GM12873 (cell line): ENCODE measurements at regions not wholly inside any gene's neighbourhood (a gene's known extent, or its start where the extent isn't known, plus 50 kb on each side); places are given as distances from the start of the nearest gene placed in this dataset.

Experiments used
- TF ChIP-seq, protein P1 (sequence below): IDR thresholded peaks from 2 replicates; pipeline ENCODE4 v1.5.1; 2012; ENCODE audit warnings: low read depth, mild to moderate bottlenecking, moderate library complexity, low read length, control low read depth; ENCODE audit not compliant: insufficient read depth; ENCODE audit errors: missing control alignments

- TF ChIP-seq, protein P1, sequence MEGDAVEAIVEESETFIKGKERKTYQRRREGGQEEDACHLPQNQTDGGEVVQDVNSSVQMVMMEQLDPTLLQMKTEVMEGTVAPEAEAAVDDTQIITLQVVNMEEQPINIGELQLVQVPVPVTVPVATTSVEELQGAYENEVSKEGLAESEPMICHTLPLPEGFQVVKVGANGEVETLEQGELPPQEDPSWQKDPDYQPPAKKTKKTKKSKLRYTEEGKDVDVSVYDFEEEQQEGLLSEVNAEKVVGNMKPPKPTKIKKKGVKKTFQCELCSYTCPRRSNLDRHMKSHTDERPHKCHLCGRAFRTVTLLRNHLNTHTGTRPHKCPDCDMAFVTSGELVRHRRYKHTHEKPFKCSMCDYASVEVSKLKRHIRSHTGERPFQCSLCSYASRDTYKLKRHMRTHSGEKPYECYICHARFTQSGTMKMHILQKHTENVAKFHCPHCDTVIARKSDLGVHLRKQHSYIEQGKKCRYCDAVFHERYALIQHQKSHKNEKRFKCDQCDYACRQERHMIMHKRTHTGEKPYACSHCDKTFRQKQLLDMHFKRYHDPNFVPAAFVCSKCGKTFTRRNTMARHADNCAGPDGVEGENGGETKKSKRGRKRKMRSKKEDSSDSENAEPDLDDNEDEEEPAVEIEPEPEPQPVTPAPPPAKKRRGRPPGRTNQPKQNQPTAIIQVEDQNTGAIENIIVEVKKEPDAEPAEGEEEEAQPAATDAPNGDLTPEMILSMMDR: no peak
These were observed 2370.8 kb upstream of the WWC1 start for GRCh38 chr5:165920655-165921054.

DNA sequence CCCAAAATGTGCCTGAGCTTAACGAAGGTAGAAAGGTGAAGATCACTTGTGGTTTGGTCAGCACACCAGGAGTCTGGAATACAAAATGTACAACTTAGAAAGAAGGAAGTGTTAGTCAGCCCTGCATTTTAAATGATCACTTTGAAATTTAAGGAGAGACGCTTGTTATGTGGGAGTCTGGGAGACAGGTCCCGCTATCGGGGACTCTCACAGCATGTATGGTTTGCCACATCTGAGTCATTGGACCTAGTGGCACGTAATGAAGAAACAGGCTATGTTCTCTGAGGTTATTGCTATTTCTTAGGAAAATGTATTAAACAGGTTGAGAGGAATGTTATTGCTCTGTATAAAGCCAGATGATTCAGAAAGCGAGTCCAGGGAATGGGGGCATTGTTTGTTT is 2362.5 kb upstream of the WWC1 start:
- TF ChIP-seq, protein P1: no peak

DNA sequence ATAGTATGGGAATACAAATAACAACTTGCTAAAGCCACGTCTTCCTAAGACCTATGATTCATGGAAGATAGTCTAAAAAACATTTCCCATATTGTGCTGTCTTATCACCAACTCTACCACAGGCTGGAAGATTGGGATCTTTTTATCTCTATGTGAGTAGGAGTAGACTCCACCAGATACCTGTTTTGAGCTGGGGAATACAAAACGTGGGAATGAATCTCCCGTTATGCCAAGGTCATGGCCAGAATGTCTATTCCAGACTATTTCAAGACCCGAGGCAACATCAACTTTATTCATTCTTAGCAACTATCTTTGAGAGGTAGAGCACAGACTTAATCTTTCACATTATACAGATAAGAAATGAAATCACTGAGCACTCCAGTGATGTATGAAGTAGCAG is 2350.9 kb upstream of the WWC1 start:
- TF ChIP-seq, protein P1: no peak

GRCh38 chr5:165956854-165957253 is 2334.6 kb upstream of the WWC1 start:
- TF ChIP-seq, protein P1: no peak

DNA sequence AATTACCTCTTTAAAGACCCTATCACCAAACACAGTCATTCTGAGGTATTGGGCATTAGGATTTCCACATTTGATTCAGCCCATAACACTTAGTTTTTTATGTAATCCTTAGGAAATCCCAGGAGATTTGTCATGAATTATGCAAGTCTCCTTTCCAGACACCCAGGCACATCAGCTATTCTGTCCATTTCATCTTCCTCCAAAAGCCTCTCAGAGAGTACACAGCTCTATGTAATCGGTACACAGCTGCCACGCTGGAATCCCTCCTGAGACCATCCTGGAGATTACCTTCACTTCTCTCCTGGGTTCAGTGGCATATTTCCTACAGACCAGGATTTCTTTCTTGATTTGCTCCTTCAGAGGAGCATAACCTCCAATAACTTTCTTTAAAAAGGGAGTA is 2309.8 kb upstream of the WWC1 start:
- TF ChIP-seq, protein P1: no peak

DNA sequence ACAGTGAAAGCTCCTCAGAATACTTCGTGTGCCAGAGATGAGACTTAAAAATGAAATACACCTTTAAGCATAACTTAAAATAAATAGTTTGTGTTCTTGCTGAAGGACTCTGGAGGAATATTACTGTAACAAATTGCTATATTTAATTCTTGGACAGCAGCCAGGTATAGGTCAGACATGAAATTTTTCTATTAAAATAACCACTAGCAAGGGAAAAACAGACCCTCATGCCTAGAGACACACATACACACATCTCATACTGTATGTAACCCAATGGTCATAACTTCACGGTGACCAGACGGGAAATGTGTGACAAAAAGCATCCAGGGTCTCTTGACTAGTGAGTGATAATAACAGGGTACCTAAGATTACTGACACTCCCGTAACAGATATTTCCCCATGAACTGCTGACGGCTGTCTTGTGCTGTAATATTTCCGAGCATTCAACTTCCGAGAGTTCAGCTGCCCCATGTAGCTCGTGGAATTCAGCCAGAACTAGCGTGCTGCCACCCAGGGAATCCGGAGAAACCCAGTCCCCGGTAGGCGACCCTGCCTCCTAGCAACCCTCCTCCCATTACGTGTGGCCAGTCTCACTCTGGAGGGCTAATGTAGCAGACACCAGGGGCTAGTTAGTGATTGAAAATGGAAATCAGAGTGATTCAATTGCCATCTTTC is 2295.1 kb upstream of the WWC1 start:
- TF ChIP-seq, protein P1: no peak

DNA sequence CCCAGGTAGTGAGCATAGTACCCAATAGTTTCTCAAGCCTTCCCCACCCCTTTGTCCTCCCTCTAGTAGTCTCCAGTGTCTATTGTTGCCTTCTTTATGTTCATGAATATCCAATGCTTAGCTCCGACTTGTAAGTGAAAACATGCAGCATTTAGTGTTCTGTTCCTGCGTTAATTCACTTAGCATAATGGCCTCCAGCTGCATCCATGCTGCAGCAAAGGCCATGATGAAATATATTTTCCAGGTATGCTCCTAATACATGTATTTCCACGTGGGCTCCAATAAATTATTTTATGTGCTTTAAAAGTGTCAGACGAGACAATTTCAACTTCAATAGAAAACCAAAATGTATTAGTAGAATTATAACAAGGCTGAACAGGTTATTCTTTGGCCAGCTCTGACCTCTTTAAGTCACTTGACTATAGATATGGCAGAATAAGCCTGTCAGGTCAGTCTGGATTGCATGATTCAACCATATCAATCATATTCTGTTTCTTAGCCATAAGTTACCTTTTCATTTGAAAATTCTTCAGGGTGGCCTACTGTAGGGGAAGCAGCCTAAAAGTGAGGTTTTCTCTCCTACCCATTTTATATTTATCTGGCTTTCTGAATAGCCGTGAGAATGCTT is 2291.6 kb upstream of the WWC1 start:
- TF ChIP-seq, protein P1: no peak
